ENCODE measurements at regions not wholly inside any gene's neighbourhood (a gene's known extent, or its start where the extent isn't known, plus 50 kb on each side); places are given as distances from the start of the nearest gene placed in this dataset.

DNA sequence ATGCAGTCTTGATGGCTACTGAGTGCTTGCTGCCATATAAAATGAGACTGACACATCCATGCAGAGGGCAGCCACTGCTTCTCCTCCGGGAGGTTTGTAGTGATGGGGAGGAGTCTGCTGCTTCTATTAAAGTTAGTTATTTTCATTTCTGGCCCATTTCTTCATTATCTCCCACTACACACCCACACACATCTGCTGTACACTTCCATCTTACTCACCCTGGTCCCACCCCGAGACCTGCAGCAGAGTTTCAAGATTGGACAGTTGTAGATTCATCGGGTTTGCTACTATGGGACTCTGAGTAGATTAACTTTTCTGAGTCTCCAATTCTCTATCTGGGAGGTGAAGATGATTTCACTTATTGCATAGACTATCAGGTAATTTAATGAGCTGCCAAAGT lies 176.2 kb upstream of the SNX19 start:
- Histone ChIP-seq H3K79me2 (ENCODE audit: control insufficient read depth, insufficient read depth, low read length) (no peaks in the 10 kb centered on the region), H3K27ac (ENCODE audit: extremely low read depth, low read depth, low read length) (no peak overlapping the region), H3K27me3 (ENCODE audit: control insufficient read depth in 2 of 2, insufficient read depth in 2 of 2, low read length in 2 of 2) (no peaks in the 10 kb centered on the region), H3K4me2 (ENCODE audit: insufficient read depth, low read length) (no peak overlapping the region), H3K36me3 (ENCODE audit: control insufficient read depth, insufficient read depth, low read length) (no peaks in the 10 kb centered on the region), H2AFZ (ENCODE audit: low read depth, low read length) (no peak overlapping the region), H3K9me3 (replicated peaks; ENCODE audit: control insufficient read depth, insufficient read depth, low read depth, low read length) (no peaks in the 10 kb centered on the region), H3K4me3 (no peak overlapping the region), H4K20me1 (replicated peaks; ENCODE audit: control insufficient read depth, insufficient read depth, low read length) (no peaks in the 10 kb centered on the region), H3K9ac (ENCODE audit: insufficient read depth in 1 of 2, low read depth in 2 of 2, low read length in 2 of 2) (no peak overlapping the region), H3K9me1 (ENCODE audit: control insufficient read depth, insufficient read depth, low read length) (no peaks in the 10 kb centered on the region), H3K4me1 (replicated peaks in 1 of 2; ENCODE audit: control insufficient read depth in 2 of 2, insufficient read depth in 2 of 2, low read length in 2 of 2) (no peaks in the 10 kb centered on the region)
- no peak for ATAC-seq
- intact Hi-C loops (cut with micrococcal nuclease) = no loop called here
- no TSS peak for BruUV-seq (replicated peaks)
- 3% methylated on average over 3 of the region's 3 CpGs for WGBS (ENCODE audit: insufficient coverage, low coverage, missing lambda C conversion rate)
- in situ Hi-C loops (cut with MboI) = no loop called here
- DNase-seq (ENCODE audit: extremely low read depth in 1 of 4, low spot score in 3 of 4) = no peak
- no peak for FAIRE-seq
- ChIA-PET CTCF (ENCODE audit: low intra/inter-chr PET ratio) (no interaction called here), POLR2A (interaction anchor here (0.6 kb wide), 1 partner anchor 337 kb away, joined by 3 read pairs; no protein-coding TSS in a partner anchor)
- TF ChIP-seq ZNF197 (CRISPR knock-in tag; IDR thresholded peaks at IDR 0.05; ENCODE audit: low read depth) = no peak
- no peak for TF ChIP-seq TAF7 (tag; IDR thresholded peaks at IDR 0.05)
- no peak for TF ChIP-seq BMI1 (IDR thresholded peaks at IDR 0.05; ENCODE audit: low read length)
- TF ChIP-seq, protein P1, sequence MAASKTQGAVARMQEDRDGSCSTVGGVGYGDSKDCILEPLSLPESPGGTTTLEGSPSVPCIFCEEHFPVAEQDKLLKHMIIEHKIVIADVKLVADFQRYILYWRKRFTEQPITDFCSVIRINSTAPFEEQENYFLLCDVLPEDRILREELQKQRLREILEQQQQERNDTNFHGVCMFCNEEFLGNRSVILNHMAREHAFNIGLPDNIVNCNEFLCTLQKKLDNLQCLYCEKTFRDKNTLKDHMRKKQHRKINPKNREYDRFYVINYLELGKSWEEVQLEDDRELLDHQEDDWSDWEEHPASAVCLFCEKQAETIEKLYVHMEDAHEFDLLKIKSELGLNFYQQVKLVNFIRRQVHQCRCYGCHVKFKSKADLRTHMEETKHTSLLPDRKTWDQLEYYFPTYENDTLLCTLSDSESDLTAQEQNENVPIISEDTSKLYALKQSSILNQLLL (CRISPR knock-in tag; IDR thresholded peaks at IDR 0.05; ENCODE audit: borderline replicate concordance) = no peak
- no peak for TF ChIP-seq KLF13 (tag; IDR thresholded peaks at IDR 0.05; ENCODE audit: borderline replicate concordance, low read depth)
- no peak for TF ChIP-seq MCM2 (IDR thresholded peaks at IDR 0.05; ENCODE audit: low read depth)
- TF ChIP-seq, protein P2, sequence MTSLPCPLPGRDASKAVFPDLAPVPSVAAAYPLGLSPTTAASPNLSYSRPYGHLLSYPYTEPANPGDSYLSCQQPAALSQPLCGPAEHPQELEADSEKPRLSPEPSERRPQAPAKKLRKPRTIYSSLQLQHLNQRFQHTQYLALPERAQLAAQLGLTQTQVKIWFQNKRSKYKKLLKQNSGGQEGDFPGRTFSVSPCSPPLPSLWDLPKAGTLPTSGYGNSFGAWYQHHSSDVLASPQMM (CRISPR knock-in tag; IDR thresholded peaks at IDR 0.05) = no peak
- TF ChIP-seq, protein P3, sequence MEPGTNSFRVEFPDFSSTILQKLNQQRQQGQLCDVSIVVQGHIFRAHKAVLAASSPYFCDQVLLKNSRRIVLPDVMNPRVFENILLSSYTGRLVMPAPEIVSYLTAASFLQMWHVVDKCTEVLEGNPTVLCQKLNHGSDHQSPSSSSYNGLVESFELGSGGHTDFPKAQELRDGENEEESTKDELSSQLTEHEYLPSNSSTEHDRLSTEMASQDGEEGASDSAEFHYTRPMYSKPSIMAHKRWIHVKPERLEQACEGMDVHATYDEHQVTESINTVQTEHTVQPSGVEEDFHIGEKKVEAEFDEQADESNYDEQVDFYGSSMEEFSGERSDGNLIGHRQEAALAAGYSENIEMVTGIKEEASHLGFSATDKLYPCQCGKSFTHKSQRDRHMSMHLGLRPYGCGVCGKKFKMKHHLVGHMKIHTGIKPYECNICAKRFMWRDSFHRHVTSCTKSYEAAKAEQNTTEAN (CRISPR knock-in tag; IDR thresholded peaks at IDR 0.05) = no peak
- no peak for TF ChIP-seq ZKSCAN8 (CRISPR knock-in tag; IDR thresholded peaks at IDR 0.05)
- no peak for TF ChIP-seq ZNF184 (CRISPR knock-in tag; IDR thresholded peaks at IDR 0.05)
- TF ChIP-seq SMAD1 (IDR thresholded peaks at IDR 0.05; ENCODE audit: low read depth, low read length, partially characterized antibody) = no peak
- TF ChIP-seq, protein P4, sequence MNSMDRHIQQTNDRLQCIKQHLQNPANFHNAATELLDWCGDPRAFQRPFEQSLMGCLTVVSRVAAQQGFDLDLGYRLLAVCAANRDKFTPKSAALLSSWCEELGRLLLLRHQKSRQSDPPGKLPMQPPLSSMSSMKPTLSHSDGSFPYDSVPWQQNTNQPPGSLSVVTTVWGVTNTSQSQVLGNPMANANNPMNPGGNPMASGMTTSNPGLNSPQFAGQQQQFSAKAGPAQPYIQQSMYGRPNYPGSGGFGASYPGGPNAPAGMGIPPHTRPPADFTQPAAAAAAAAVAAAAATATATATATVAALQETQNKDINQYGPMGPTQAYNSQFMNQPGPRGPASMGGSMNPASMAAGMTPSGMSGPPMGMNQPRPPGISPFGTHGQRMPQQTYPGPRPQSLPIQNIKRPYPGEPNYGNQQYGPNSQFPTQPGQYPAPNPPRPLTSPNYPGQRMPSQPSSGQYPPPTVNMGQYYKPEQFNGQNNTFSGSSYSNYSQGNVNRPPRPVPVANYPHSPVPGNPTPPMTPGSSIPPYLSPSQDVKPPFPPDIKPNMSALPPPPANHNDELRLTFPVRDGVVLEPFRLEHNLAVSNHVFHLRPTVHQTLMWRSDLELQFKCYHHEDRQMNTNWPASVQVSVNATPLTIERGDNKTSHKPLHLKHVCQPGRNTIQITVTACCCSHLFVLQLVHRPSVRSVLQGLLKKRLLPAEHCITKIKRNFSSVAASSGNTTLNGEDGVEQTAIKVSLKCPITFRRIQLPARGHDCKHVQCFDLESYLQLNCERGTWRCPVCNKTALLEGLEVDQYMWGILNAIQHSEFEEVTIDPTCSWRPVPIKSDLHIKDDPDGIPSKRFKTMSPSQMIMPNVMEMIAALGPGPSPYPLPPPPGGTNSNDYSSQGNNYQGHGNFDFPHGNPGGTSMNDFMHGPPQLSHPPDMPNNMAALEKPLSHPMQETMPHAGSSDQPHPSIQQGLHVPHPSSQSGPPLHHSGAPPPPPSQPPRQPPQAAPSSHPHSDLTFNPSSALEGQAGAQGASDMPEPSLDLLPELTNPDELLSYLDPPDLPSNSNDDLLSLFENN (IDR thresholded peaks at IDR 0.05; ENCODE audit: low read depth in 2 of 2, low read length in 2 of 2) = no peak
- TF ChIP-seq, protein P5, sequence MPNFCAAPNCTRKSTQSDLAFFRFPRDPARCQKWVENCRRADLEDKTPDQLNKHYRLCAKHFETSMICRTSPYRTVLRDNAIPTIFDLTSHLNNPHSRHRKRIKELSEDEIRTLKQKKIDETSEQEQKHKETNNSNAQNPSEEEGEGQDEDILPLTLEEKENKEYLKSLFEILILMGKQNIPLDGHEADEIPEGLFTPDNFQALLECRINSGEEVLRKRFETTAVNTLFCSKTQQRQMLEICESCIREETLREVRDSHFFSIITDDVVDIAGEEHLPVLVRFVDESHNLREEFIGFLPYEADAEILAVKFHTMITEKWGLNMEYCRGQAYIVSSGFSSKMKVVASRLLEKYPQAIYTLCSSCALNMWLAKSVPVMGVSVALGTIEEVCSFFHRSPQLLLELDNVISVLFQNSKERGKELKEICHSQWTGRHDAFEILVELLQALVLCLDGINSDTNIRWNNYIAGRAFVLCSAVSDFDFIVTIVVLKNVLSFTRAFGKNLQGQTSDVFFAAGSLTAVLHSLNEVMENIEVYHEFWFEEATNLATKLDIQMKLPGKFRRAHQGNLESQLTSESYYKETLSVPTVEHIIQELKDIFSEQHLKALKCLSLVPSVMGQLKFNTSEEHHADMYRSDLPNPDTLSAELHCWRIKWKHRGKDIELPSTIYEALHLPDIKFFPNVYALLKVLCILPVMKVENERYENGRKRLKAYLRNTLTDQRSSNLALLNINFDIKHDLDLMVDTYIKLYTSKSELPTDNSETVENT (CRISPR knock-in tag; IDR thresholded peaks at IDR 0.05) = no peak
- no peak for TF ChIP-seq ZNF436 (CRISPR knock-in tag; IDR thresholded peaks at IDR 0.05)
- no peak for TF ChIP-seq PTTG1 (tag; IDR thresholded peaks at IDR 0.05; ENCODE audit: low read depth)

Data from K562 (cell line).